ENCODE measurements at regions not wholly inside any gene's neighbourhood (a gene's known extent, or its start where the extent isn't known, plus 50 kb on each side); places are given as distances from the start of the nearest gene placed in this dataset.

GRCh38 chr4:53800741-53801140 is 209.5 kb upstream of the LNX1 start:
- Mint-ChIP-seq H3K27ac (ENCODE audit: unreplicated experiment) (no peak overlapping the region), H3K4me3 (ENCODE audit: unreplicated experiment) (no peak overlapping the region), H3K27me3 (ENCODE audit: low read depth, unreplicated experiment) (peaks cover 5% of the 10 kb centered on the region), H3K36me3 (ENCODE audit: low read depth, unreplicated experiment) (no peaks in the 10 kb centered on the region), H3K9me3 (ENCODE audit: unreplicated experiment) (no peaks in the 10 kb centered on the region), H3K4me1 (ENCODE audit: low read depth, unreplicated experiment) (no peaks in the 10 kb centered on the region)
- Histone ChIP-seq H3K36me3 (ENCODE audit: insufficient read depth, low read length) (no peaks in the 10 kb centered on the region), H3K9ac (ENCODE audit: low read length) (no peak overlapping the region), H3K27me3 (ENCODE audit: insufficient read depth, low read length) (peaks cover 2% of the 10 kb centered on the region), H3K4me1 (ENCODE audit: insufficient read depth, low read length) (no peaks in the 10 kb centered on the region), H3K4me3 (ENCODE audit: insufficient read depth, low read depth, low read length) (no peak overlapping the region), H3K79me2 (ENCODE audit: insufficient read depth, low read length) (no peaks in the 10 kb centered on the region), H3K9me3 (ENCODE audit: insufficient read depth, low read depth, low read length) (no peaks in the 10 kb centered on the region), H2AFZ (ENCODE audit: low read depth, low read length) (no peak overlapping the region), H3K4me2 (ENCODE audit: low read length) (no peak overlapping the region), H3K27ac (ENCODE audit: low read depth, low read length) (no peak overlapping the region), H4K20me1 (ENCODE audit: insufficient read depth, low read length) (no peaks in the 10 kb centered on the region)
- FAIRE-seq (no peak), DNase-seq (ENCODE audit: low read depth) (no peak)
- TF ChIP-seq EZH2 (IDR thresholded peaks at IDR 0.05; ENCODE audit: insufficient read depth, low read length), result no peak
- no peak for TF ChIP-seq CTCF (IDR thresholded peaks at IDR 0.05; ENCODE audit: insufficient read depth, low read depth, low read length)

GRCh38 chr4:53793096-53793495 is 201.8 kb upstream of the LNX1 start:
- Mint-ChIP-seq H3K4me3 (ENCODE audit: unreplicated experiment) (no peak overlapping the region), H3K9me3 (ENCODE audit: unreplicated experiment) (peaks cover 5% of the 10 kb centered on the region), H3K27ac (ENCODE audit: unreplicated experiment) (no peak overlapping the region), H3K27me3 (ENCODE audit: low read depth, unreplicated experiment) (peaks cover 18% of the 10 kb centered on the region), H3K4me1 (ENCODE audit: low read depth, unreplicated experiment) (no peaks in the 10 kb centered on the region), H3K36me3 (ENCODE audit: low read depth, unreplicated experiment) (no peaks in the 10 kb centered on the region)
- Histone ChIP-seq H3K4me3 (ENCODE audit: insufficient read depth, low read depth, low read length) (no peak overlapping the region), H3K4me2 (ENCODE audit: low read length) (no peak overlapping the region), H3K4me1 (ENCODE audit: insufficient read depth, low read length) (no peaks in the 10 kb centered on the region), H3K27me3 (ENCODE audit: insufficient read depth, low read length) (no peaks in the 10 kb centered on the region), H3K79me2 (ENCODE audit: insufficient read depth, low read length) (no peaks in the 10 kb centered on the region), H3K27ac (ENCODE audit: low read depth, low read length) (no peak overlapping the region), H3K9ac (ENCODE audit: low read length) (no peak overlapping the region), H3K36me3 (ENCODE audit: insufficient read depth, low read length) (no peaks in the 10 kb centered on the region), H4K20me1 (ENCODE audit: insufficient read depth, low read length) (no peaks in the 10 kb centered on the region), H3K9me3 (ENCODE audit: insufficient read depth, low read depth, low read length) (no peaks in the 10 kb centered on the region), H2AFZ (ENCODE audit: low read depth, low read length) (no peak overlapping the region)
- no peak for FAIRE-seq
- DNase-seq (ENCODE audit: low read depth), result no peak
- TF ChIP-seq CTCF (IDR thresholded peaks at IDR 0.05; ENCODE audit: insufficient read depth, low read depth, low read length) (no peak), EZH2 (IDR thresholded peaks at IDR 0.05; ENCODE audit: insufficient read depth, low read length) (no peak)

- Histone ChIP-seq H3K4me3 (ENCODE audit: insufficient read depth, low read depth, low read length) (no peak overlapping the region), H3K9ac (ENCODE audit: low read length) (no peak overlapping the region), H2AFZ (ENCODE audit: low read depth, low read length) (no peak overlapping the region), H3K79me2 (ENCODE audit: insufficient read depth, low read length) (no peaks in the 10 kb centered on the region), H3K27me3 (ENCODE audit: insufficient read depth, low read length) (no peaks in the 10 kb centered on the region), H3K4me2 (ENCODE audit: low read length) (no peak overlapping the region), H3K4me1 (ENCODE audit: insufficient read depth, low read length) (no peaks in the 10 kb centered on the region), H3K36me3 (ENCODE audit: insufficient read depth, low read length) (no peaks in the 10 kb centered on the region), H4K20me1 (ENCODE audit: insufficient read depth, low read length) (no peaks in the 10 kb centered on the region), H3K9me3 (ENCODE audit: insufficient read depth, low read depth, low read length) (no peaks in the 10 kb centered on the region), H3K27ac (ENCODE audit: low read depth, low read length) (no peak overlapping the region)
- DNase-seq (ENCODE audit: low read depth) (no peak), FAIRE-seq (no peak)
- no peaks in the 10 kb centered on the region for H3K4me1 Mint-ChIP-seq (ENCODE audit: low read depth, unreplicated experiment)
- no peak overlapping the region for H3K27ac Mint-ChIP-seq (ENCODE audit: unreplicated experiment)
- peaks cover 18% of the 10 kb centered on the region for H3K27me3 Mint-ChIP-seq (ENCODE audit: low read depth, unreplicated experiment)
- no peak overlapping the region for H3K4me3 Mint-ChIP-seq (ENCODE audit: unreplicated experiment)
- no peak for TF ChIP-seq EZH2 (IDR thresholded peaks at IDR 0.05; ENCODE audit: insufficient read depth, low read length)
- no peak for TF ChIP-seq CTCF (IDR thresholded peaks at IDR 0.05; ENCODE audit: insufficient read depth, low read depth, low read length)
- H3K36me3 Mint-ChIP-seq (ENCODE audit: low read depth, unreplicated experiment), result no peaks in the 10 kb centered on the region
- H3K9me3 Mint-ChIP-seq (ENCODE audit: unreplicated experiment), result peaks cover 5% of the 10 kb centered on the region
These were observed 199.0 kb upstream of the LNX1 start for GRCh38 chr4:53790286-53790685.
